Gastroesophageal sphincter (tissue), 4 donors: ENCODE measurements at regions not wholly inside any gene's neighbourhood (a gene's known extent, or its start where the extent isn't known, plus 50 kb on each side); places are given as distances from the start of the nearest gene placed in this dataset.

Experiments used
- ATAC-seq: fragments of 150-250 bp; one replicate; pipeline ENCODE4 v1.9.1; 2016; ENCODE audit warnings: mild to moderate bottlenecking, moderate library complexity
- H3K27ac ChIP-seq, 4 donors: fragments of 200-600 bp; sonication (generic) in 3 of 4; 1 replicate in 3 of 4; 2 replicates in 1 of 4; pipeline ENCODE4 v1.5.1; 2016 to 2019
- H3K27me3 ChIP-seq: fragments of 200-600 bp; sonication (generic); one replicate; pipeline ENCODE4 v1.5.1; 2019
- H3K36me3 ChIP-seq, 2 donors: fragments of 200-600 bp; sonication (generic); one replicate each; pipeline ENCODE4 v1.5.1; 2019; ENCODE audit warnings: control low read depth in 1 of 2
- H3K4me1 ChIP-seq, 3 donors: fragments of 200-600 bp; sonication (generic); 1 replicate in 2 of 3; 2 replicates in 1 of 3; pipeline ENCODE4 v1.5.1; 2016 to 2019; ENCODE audit warnings: control low read depth in 2 of 3
- H3K4me3 ChIP-seq, 2 donors: fragments of 200-600 bp; sonication (generic); one replicate each; pipeline ENCODE4 v1.5.1; 2019; ENCODE audit warnings: mild to moderate bottlenecking in 1 of 2, moderate library complexity in 1 of 2
- H3K9me3 ChIP-seq, 3 donors: fragments of 200-600 bp; sonication (generic); one replicate each; pipeline ENCODE4 v1.5.1; 2017 to 2019; ENCODE audit warnings: control low read depth in 2 of 3
- CTCF ChIP-seq, 4 experiments: fragments of 200-600 bp in 2 of 4; fragments of 450-650 bp in 2 of 4; sonication (generic) in 1 of 4; IDR thresholded peaks; one replicate each; pipeline ENCODE4 v1.5.1; 2017 to 2019; ENCODE audit warnings: antibody characterized with exemption in 4 of 4, mild to moderate bottlenecking in 2 of 4, moderate library complexity in 2 of 4
- EP300 ChIP-seq: sonication (generic); formaldehyde crosslinking; IDR thresholded peaks from one replicate; pipeline ENCODE4 v1.6.1; 2017; ENCODE audit warnings: antibody characterized with exemption, mild to moderate bottlenecking
- POLR2A ChIP-seq, 2 donors: fragments of 450-650 bp; IDR thresholded peaks; one replicate each; pipeline ENCODE4 v1.6.1; 2017; ENCODE audit warnings: antibody characterized with exemption in 2 of 2, mild to moderate bottlenecking in 2 of 2, moderate library complexity in 1 of 2
- POLR2AphosphoS5 ChIP-seq: sonication (generic); formaldehyde crosslinking; IDR thresholded peaks from one replicate; pipeline ENCODE4 v1.6.1; 2017; ENCODE audit warnings: antibody characterized with exemption
- WGBS, 2 donors: methylation state at CpG; one replicate each; pipeline ENCODE4 v1.1.5; 2018; ENCODE audit warnings: low coverage in 1 of 2; 5-methylcytosine and 5-hydroxymethylcytosine counted together

- H3K4me3 ChIP-seq, result no peak overlapping the region
- WGBS, 2 donors, result 60% methylated on average over 1 of the region's 1 CpG; no CpG with 5 or more reads in 1 of the 2 donors
- TF ChIP-seq CTCF (IDR thresholded peaks at IDR 0.05) (no peak), POLR2AphosphoS5 (no peak), POLR2A (IDR thresholded peaks at IDR 0.05) (no peak), EP300 (no peak)
Observed at GRCh38 chr18:1012775-1013174, 108.1 kb downstream of the ADCYAP1 start.

GRCh38 chr18:1013951-1014350 is 109.3 kb downstream of the ADCYAP1 start:
- H3K4me3 ChIP-seq, result no peak overlapping the region
- H3K9me3 ChIP-seq, result no peaks in the 10 kb centered on the region
- H3K36me3 ChIP-seq, result no peaks in the 10 kb centered on the region
- H3K27ac ChIP-seq, result no peak overlapping the region
- 100% methylated on average over 1 of the region's 1 CpG; no CpG with 5 or more reads in 1 of the 2 donors for WGBS, 2 donors
- ATAC-seq, result no peak
- TF ChIP-seq POLR2A (IDR thresholded peaks at IDR 0.05) (no peak), EP300 (no peak), CTCF (IDR thresholded peaks at IDR 0.05) (no peak), POLR2AphosphoS5 (no peak)
- H3K27me3 ChIP-seq, result no peaks in the 10 kb centered on the region
- peaks cover 0 to 29% (median 0%) of the 10 kb centered on the region in 3 donors for H3K4me1 ChIP-seq

More at GRCh38 chr18:1012775-1013174, 108.1 kb downstream of the ADCYAP1 start:
- H3K4me1 ChIP-seq, result peaks cover 0 to 29% (median 0%) of the 10 kb centered on the region in 3 donors
- H3K9me3 ChIP-seq, result no peaks in the 10 kb centered on the region
- H3K27ac ChIP-seq, result no peak overlapping the region
- no peak for ATAC-seq
- H3K27me3 ChIP-seq, result no peaks in the 10 kb centered on the region
- H3K36me3 ChIP-seq, result no peaks in the 10 kb centered on the region

GRCh38 chr18:1014509-1014908 is 109.8 kb downstream of the ADCYAP1 start:
- Histone ChIP-seq H3K27me3 (no peaks in the 10 kb centered on the region), H3K9me3 (no peaks in the 10 kb centered on the region), H3K4me1 (peaks cover 0 to 29% (median 0%) of the 10 kb centered on the region in 3 donors), H3K27ac (no peak overlapping the region), H3K36me3 (no peaks in the 10 kb centered on the region), H3K4me3 (no peak overlapping the region)
- TF ChIP-seq CTCF (IDR thresholded peaks at IDR 0.05), result no peak
- TF ChIP-seq POLR2AphosphoS5, result no peak
- TF ChIP-seq EP300, result no peak
- TF ChIP-seq POLR2A (IDR thresholded peaks at IDR 0.05), result no peak
- ATAC-seq, result no peak
- 32 to 60% methylated on average over 1 to 5 of the region's 6 CpGs for WGBS, 2 donors

- Histone ChIP-seq H3K9me3 (no peaks in the 10 kb centered on the region), H3K36me3 (no peaks in the 10 kb centered on the region), H3K4me3 (no peak overlapping the region), H3K27me3 (no peaks in the 10 kb centered on the region), H3K27ac (no peak overlapping the region), H3K4me1 (peaks cover 0 to 28% (median 0%) of the 10 kb centered on the region in 3 donors)
- ATAC-seq, result no peak
- TF ChIP-seq POLR2AphosphoS5 (no peak), POLR2A (IDR thresholded peaks at IDR 0.05) (no peak), CTCF (IDR thresholded peaks at IDR 0.05) (no peak), EP300 (no peak)
Observed at GRCh38 chr18:1014951-1015624, 110.4 kb downstream of the ADCYAP1 start.

GRCh38 chr18:1015777-1016176 is 111.1 kb downstream of the ADCYAP1 start:
- H3K4me1 ChIP-seq, result peaks cover 0 to 21% (median 0%) of the 10 kb centered on the region in 3 donors
- no peaks in the 10 kb centered on the region for H3K36me3 ChIP-seq
- ATAC-seq, result no peak
- H3K9me3 ChIP-seq, result no peaks in the 10 kb centered on the region
- H3K4me3 ChIP-seq, result no peak overlapping the region
- H3K27ac ChIP-seq, result no peak overlapping the region
- TF ChIP-seq CTCF (IDR thresholded peaks at IDR 0.05) (no peak), POLR2A (IDR thresholded peaks at IDR 0.05) (no peak), POLR2AphosphoS5 (no peak), EP300 (no peak)
- H3K27me3 ChIP-seq, result no peaks in the 10 kb centered on the region
- WGBS, 2 donors, result 32 to 43% methylated on average over 2 of the region's 2 CpGs
